GM12892 (cell line): ENCODE measurements at regions not wholly inside any gene's neighbourhood (a gene's known extent, or its start where the extent isn't known, plus 50 kb on each side); places are given as distances from the start of the nearest gene placed in this dataset.

ENCODE experiments used
- POLR2A ChIP-seq: IDR thresholded peaks from 2 replicates; pipeline ENCODE4 v1.6.1; 2011; ENCODE audit warnings: low read depth, low read length, control low read depth
- POLR2AphosphoS5 ChIP-seq: IDR thresholded peaks from 2 replicates; pipeline ENCODE4 v1.6.1; 2011; ENCODE audit warnings: low read depth, low read length, control low read depth
- TAF1 ChIP-seq: IDR thresholded peaks from 2 replicates; pipeline ENCODE4 v1.6.1; 2011; ENCODE audit warnings: low read depth, mild to moderate bottlenecking, control low read depth, low read length, borderline replicate concordance

DNA sequence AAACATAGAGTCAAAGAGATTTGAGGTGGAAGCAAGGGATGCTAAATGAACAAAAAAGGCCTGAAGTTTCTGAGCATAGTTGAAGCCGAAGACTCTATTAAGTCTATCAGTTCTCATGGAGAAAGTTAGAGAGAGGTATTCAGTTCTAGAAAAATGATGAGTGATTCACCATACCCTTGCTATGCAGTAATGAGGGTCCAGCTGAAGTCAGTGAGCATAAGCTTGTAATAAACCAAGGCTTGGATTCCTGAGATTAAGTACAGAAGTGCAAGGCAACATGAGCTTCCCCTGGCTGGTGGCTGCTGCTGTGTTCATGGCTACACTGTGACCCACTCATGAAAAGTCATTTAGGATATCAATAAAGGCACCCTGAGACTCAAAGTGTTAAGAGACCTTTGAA, 129.7 kb upstream of the MTAP start:
- TF ChIP-seq POLR2A (no peak), TAF1 (no peak), POLR2AphosphoS5 (no peak)
